DMS79 (cell line): ENCODE measurements at regions not wholly inside any gene's neighbourhood (a gene's known extent, or its start where the extent isn't known, plus 50 kb on each side); places are given as distances from the start of the nearest gene placed in this dataset.

Source experiments
- DNase-seq: peaks from one replicate; lab custom pipeline; 2025; lab: John Stamatoyannopoulos, UW

DNA sequence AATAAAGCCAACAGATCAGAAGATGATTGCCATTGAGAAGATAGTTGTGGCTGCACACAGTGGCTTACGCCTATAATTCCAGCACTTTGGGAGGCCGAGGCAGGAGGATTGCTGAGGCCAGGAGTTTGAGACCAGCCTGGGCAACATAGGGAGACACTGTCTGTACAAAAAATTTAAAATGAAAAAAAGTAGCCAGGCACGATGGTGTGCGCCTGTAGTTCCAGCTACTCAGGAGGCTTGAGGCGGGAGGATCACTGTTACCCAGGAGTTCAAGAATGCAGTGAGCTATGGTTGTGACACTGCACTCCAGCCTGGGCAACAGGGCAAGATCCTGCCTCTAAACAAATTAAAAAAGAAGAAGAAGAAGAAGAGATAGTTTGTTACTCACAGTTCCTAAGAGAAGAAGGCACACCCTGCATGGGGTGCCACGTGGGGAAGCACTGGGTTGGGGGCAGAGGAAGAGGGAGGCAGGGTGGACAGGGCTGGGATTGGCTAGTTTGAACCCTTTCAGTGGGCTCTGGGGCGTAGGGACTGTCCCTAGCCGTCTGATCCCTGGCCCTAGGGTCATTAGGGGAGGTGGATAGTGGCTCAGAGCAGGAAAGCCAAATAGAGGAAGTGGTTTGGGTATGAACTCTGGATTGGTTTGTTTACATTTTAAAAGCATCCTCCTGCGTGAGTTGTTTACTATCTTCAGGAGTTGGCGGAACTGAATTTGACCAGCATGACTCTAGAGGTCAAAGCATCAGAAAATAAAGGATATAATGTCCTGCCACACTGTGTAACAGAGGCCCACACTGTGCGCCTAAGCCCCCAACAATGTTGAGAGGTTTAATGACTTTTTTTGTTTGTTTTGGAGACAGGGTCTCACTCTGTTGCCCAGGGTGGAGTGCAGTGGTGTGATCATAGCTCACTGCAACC is 60.5 kb upstream of the MEDAG start:
- no peak for DNase-seq

DNA sequence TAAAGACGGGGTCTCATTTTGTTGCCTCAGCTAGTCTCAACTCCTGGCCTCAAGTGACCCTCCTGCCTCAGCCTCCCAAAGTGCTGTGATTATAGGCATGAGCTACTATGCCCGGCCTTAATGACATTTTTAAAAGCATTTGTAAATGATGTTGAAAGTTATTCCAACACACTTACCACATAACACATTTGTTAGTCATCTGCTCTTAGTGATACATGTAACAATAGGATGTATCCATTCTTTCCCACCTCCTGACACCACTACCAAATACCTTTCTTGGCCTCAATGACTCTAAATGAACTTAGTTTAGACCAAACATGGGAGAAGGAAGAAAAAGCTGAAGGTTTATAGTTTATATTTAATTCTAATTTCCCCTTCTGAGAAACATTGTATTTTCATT is 59.8 kb upstream of the MEDAG start:
- no peak for DNase-seq

DNA sequence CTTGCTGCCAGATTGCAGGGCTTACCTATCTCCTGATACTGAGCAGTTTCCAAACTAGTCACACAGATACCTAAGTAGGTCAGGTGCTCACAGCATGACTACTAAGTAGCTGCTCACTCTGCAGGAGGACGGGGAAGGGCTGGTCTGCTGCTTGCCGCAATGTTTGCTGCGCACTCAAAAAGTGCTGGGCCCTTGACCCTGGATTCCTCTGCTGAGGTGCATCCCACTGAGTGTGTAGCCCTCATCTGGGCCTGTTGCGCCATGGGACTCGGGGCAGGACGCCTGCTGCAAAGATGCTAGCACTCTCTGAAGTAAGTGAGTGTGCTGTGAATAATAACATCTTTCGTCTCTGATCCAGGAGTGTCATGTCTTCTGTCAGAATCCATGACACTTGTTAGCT is 59.2 kb upstream of the MEDAG start:
- DNase-seq: no peak

GRCh38 chr13:30847650-30848307 is 58.3 kb upstream of the MEDAG start:
- DNase-seq: no peak

- DNase-seq: no peak
Measured at GRCh38 chr13:30848332-30849027, 57.6 kb upstream of the MEDAG start.

- DNase-seq: no peak
Measured at GRCh38 chr13:30849611-30850010, 56.5 kb upstream of the MEDAG start.

DNA sequence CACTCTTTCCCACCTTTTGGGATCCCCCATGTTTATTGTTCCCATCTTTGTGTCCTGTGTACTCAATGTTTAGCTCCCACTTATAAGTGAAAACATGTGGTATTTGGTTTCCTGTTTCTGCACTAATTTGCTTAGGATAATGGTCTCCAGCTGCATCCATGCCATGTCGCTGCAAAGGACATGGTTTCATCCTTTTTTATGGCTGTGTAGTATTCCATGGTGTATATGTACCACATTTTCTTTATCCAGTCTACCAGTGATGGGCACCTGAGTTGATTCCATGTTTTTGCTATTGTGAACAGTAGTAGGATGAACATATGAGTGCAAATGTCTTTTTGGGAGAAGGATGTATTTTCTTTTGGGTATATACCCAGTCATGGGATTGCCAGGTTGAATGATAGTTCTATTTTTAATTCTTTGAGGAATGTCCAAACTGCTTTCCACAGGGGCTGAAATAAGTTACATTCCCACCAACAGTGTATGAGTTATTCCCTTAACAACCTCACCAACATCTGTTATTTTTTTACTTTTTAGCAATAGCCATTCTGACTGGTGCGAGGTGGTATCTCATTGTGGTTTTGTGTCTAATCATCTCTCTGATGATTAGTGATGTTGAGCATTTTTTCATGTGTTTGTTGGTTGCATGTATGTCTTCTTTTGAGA is 55.7 kb upstream of the MEDAG start:
- DNase-seq: no peak

DNA sequence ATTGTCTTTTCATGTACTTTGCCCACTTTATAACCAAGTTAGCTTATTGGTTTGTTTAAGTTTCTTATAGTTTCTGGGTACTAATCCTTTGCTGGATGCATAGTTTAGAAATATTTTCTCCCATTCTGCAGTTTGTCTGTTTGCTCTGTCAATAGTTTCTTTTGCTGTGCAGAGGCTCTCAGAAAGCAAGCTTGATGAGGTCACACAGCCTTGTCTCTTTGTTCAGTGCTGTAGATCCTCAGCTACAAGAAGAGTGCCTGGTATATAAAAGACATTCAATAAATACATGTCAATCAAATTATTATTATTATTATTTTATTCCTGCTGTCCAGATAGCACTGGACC is 55.2 kb upstream of the MEDAG start:
- no peak for DNase-seq

- DNase-seq: no peak
Measured at GRCh38 chr13:30851697-30852096, 54.4 kb upstream of the MEDAG start.

DNA sequence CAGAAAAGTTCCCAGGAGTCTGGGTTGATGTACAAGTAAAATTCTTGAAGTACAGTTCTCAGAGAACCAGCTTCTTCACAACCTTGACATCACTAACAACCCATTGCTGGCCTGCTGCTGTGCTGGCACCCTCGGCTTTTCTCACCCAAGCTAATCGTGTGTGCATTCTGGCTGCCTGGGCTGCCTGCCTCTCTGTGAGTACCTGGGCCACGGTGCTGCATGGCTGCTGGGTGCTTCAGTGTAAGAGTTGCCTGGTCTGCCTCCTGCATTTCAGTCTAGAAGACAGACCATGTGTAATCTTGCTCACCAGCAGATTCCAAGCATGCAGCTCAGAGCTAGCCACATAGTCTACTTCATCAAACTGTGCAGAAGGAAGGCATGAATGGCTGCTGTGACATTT is 50.5 kb upstream of the MEDAG start:
- no peak for DNase-seq

DNA sequence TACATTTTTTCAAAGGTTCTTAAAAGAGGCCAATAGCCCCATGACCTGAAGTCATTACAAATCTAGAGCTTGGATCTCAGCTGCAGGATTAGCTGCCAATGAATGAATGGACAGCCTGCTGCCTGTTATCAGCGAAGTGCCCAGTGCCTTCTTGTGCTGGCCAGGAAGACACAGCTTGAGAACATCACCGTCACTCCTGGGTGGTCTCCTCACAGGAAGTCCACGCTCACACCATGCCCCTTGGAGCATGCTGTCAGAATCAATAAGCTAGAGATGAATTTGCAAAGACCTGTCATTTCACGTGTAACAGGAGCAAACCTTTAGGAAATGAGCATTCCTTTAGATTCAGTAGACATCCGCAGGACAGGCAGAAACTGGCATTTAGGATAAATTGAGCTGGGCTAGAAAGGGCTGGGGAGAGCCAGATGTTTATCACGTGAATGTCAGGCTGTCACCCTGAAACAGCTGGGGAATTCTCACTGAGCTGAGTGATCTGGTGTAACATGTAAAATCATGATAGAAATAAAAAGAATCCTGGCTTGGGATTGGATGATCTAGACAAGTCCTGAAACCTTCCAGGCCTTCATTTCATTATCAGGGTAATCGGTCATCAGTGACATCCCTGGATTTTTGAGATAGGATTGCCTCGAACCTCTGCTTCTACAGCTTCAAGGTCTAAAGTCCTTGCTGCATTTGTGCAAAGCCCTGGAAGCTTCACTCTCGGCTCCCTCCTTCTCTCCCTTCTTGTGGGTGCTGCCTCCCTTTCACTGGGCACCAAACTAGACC is 49.9 kb upstream of the MEDAG start:
- DNase-seq: no peak
